ENCODE measurements at regions not wholly inside any gene's neighbourhood (a gene's known extent, or its start where the extent isn't known, plus 50 kb on each side); places are given as distances from the start of the nearest gene placed in this dataset.
"Not testable (repeated sequence)": the region's sequence is repeated elsewhere in the genome, so short reads cannot be mapped to it uniquely, and the experiment has no call there.

GRCh38 chr15:35271371-35272043 is 186.4 kb upstream of the NANOGP8 start:
- Histone ChIP-seq H3K27ac (ENCODE audit: low read length) (no peak overlapping the region), H3K36me3 (ENCODE audit: insufficient read depth, low read length) (no peaks in the 10 kb centered on the region), H3K27me3 (ENCODE audit: insufficient read depth, low read depth, low read length) (no peaks in the 10 kb centered on the region), H3F3A (ENCODE audit: insufficient read depth, low read length, poor library complexity, severe bottlenecking) (no peaks in the 10 kb centered on the region), H3K79me2 (replicated peaks; ENCODE audit: insufficient read depth, low read length) (no peaks in the 10 kb centered on the region), H4K20me1 (ENCODE audit: insufficient read depth) (no peaks in the 10 kb centered on the region), H3K4me3 (ENCODE audit: low read length) (no peak overlapping the region), H3K4me2 (ENCODE audit: low read length) (no peak overlapping the region), H2AFZ (ENCODE audit: low read depth, low read length) (no peak overlapping the region), H3K9me3 (ENCODE audit: low read length) (no peaks in the 10 kb centered on the region), H3K9ac (ENCODE audit: low read length) (no peak overlapping the region), H3K9me2 (ENCODE audit: insufficient read depth, low read length) (no peaks in the 10 kb centered on the region)
- no peak for TF ChIP-seq CTCF (IDR thresholded peaks at IDR 0.05; ENCODE audit: poor library complexity, severe bottlenecking)

GRCh38 chr15:35260941-35261340 is 175.8 kb upstream of the NANOGP8 start:
- no peak overlapping the region for H3K9ac ChIP-seq (ENCODE audit: low read length)
- no peak overlapping the region for H3K4me2 ChIP-seq (ENCODE audit: low read length)
- no peak overlapping the region for H3K27ac ChIP-seq (ENCODE audit: low read length)
- H2AFZ ChIP-seq (ENCODE audit: low read depth, low read length), result no peak overlapping the region
- no peaks in the 10 kb centered on the region for H3F3A ChIP-seq (ENCODE audit: insufficient read depth, low read length, poor library complexity, severe bottlenecking)
- no peaks in the 10 kb centered on the region for H3K79me2 ChIP-seq (replicated peaks; ENCODE audit: insufficient read depth, low read length)
- no peaks in the 10 kb centered on the region for H3K9me2 ChIP-seq (ENCODE audit: insufficient read depth, low read length)
- H3K36me3 ChIP-seq (ENCODE audit: insufficient read depth, low read length), result no peaks in the 10 kb centered on the region
- no peaks in the 10 kb centered on the region for H3K9me3 ChIP-seq (ENCODE audit: low read length)
- TF ChIP-seq REST (IDR thresholded peaks at IDR 0.05; ENCODE audit: borderline replicate concordance) (no peak), EP300 (conservative IDR thresholded peaks at IDR 0.05; ENCODE audit: poor library complexity, severe bottlenecking) (no peak), SMC3 (conservative IDR thresholded peaks at IDR 0.05; ENCODE audit: poor library complexity) (no peak), MXI1 (conservative IDR thresholded peaks at IDR 0.05; ENCODE audit: poor library complexity, severe bottlenecking) (no peak), CTCF (IDR thresholded peaks at IDR 0.05; ENCODE audit: poor library complexity, severe bottlenecking) (no peak), POLR2AphosphoS5 (IDR thresholded peaks at IDR 0.05) (no peak), RAD21 (conservative IDR thresholded peaks at IDR 0.05) (no peak), EZH2 (IDR thresholded peaks at IDR 0.05; ENCODE audit: borderline replicate concordance, insufficient read depth, low read length, poor library complexity, severe bottlenecking) (no peak), TAF1 (IDR thresholded peaks at IDR 0.05; ENCODE audit: low read depth) (no peak)
- H3K27me3 ChIP-seq (ENCODE audit: insufficient read depth, low read depth, low read length), result no peaks in the 10 kb centered on the region
- H4K20me1 ChIP-seq (ENCODE audit: insufficient read depth), result no peaks in the 10 kb centered on the region
- no peak overlapping the region for H3K4me3 ChIP-seq (ENCODE audit: low read length)

GRCh38 chr15:35260274-35260673 is 175.2 kb upstream of the NANOGP8 start:
- not testable (repeated sequence) for H3K4me3 ChIP-seq (ENCODE audit: low read length); H3K9ac ChIP-seq (ENCODE audit: low read length); H2AFZ ChIP-seq (ENCODE audit: low read depth, low read length); H4K20me1 ChIP-seq (ENCODE audit: insufficient read depth); H3K79me2 ChIP-seq (replicated peaks; ENCODE audit: insufficient read depth, low read length); H3K9me2 ChIP-seq (ENCODE audit: insufficient read depth, low read length); H3K27me3 ChIP-seq (ENCODE audit: insufficient read depth, low read depth, low read length); H3K4me2 ChIP-seq (ENCODE audit: low read length); H3K36me3 ChIP-seq (ENCODE audit: insufficient read depth, low read length); H3F3A ChIP-seq (ENCODE audit: insufficient read depth, low read length, poor library complexity, severe bottlenecking); H3K9me3 ChIP-seq (ENCODE audit: low read length); H3K27ac ChIP-seq (ENCODE audit: low read length)

Data from neural cell (in vitro differentiated cells).